ENCODE measurements at regions not wholly inside any gene's neighbourhood (a gene's known extent, or its start where the extent isn't known, plus 50 kb on each side); places are given as distances from the start of the nearest gene placed in this dataset.
A peak's percentile ranks its signal among the peaks of the same experiment; 100 is the strongest.

- peaks cover 19% of the 10 kb centered on the region for H3K27me3 Mint-ChIP-seq (ENCODE audit: insufficient read depth)
- DNase-seq: no peak
These were observed 267.8 kb downstream of the FOXD2 start for GRCh38 chr1:47705517-47706130.

GRCh38 chr1:47707503-47707902, 269.7 kb downstream of the FOXD2 start:
- H3K27ac Mint-ChIP-seq: no peak overlapping the region
- H3K4me3 Mint-ChIP-seq: no peak overlapping the region
- peaks cover 27% of the 10 kb centered on the region for H3K27me3 Mint-ChIP-seq (ENCODE audit: insufficient read depth)
- H3K4me1 Mint-ChIP-seq (ENCODE audit: low read depth): peaks cover 20% of the 10 kb centered on the region
- DNase-seq: no peak
- no peak for TF ChIP-seq CTCF (IDR thresholded peaks at IDR 0.05)
- no peaks in the 10 kb centered on the region for H3K9me3 Mint-ChIP-seq
- no peaks in the 10 kb centered on the region for H3K36me3 Mint-ChIP-seq (ENCODE audit: low read depth)

More at GRCh38 chr1:47705517-47706130, 267.8 kb downstream of the FOXD2 start:
- no peak for TF ChIP-seq CTCF (IDR thresholded peaks at IDR 0.05)
- Mint-ChIP-seq H3K4me3 (no peak overlapping the region), H3K36me3 (ENCODE audit: low read depth) (no peaks in the 10 kb centered on the region), H3K27ac (no peak overlapping the region), H3K9me3 (no peaks in the 10 kb centered on the region), H3K4me1 (ENCODE audit: low read depth) (peaks cover 20% of the 10 kb centered on the region)

GRCh38 chr1:47708019-47708535, 270.2 kb downstream of the FOXD2 start:
- no peak for TF ChIP-seq CTCF (IDR thresholded peaks at IDR 0.05)
- Mint-ChIP-seq H3K9me3 (no peaks in the 10 kb centered on the region), H3K4me3 (no peak overlapping the region), H3K36me3 (ENCODE audit: low read depth) (no peaks in the 10 kb centered on the region), H3K27me3 (ENCODE audit: insufficient read depth) (peaks cover 30% of the 10 kb centered on the region), H3K4me1 (ENCODE audit: low read depth) (peaks cover 19% of the 10 kb centered on the region), H3K27ac (no peak overlapping the region)
- DNase-seq: no peak

GRCh38 chr1:47708658-47709018, 270.8 kb downstream of the FOXD2 start:
- no peaks in the 10 kb centered on the region for H3K36me3 Mint-ChIP-seq (ENCODE audit: low read depth)
- H3K27me3 Mint-ChIP-seq (ENCODE audit: insufficient read depth): peaks cover 30% of the 10 kb centered on the region
- H3K4me3 Mint-ChIP-seq: no peak overlapping the region
- no peaks in the 10 kb centered on the region for H3K9me3 Mint-ChIP-seq
- DNase-seq: no peak
- H3K4me1 Mint-ChIP-seq (ENCODE audit: low read depth): peaks cover 13% of the 10 kb centered on the region
- no peak for TF ChIP-seq CTCF (IDR thresholded peaks at IDR 0.05)
- no peak overlapping the region for H3K27ac Mint-ChIP-seq

GRCh38 chr1:47709019-47709871, 271.4 kb downstream of the FOXD2 start:
- H3K9me3 Mint-ChIP-seq: no peaks in the 10 kb centered on the region
- H3K36me3 Mint-ChIP-seq (ENCODE audit: low read depth): no peaks in the 10 kb centered on the region
- 0 out of 2 replicates have a peak overlapping the region, but pooled peaks have one; percentile 30 for H3K4me3 Mint-ChIP-seq
- H3K27me3 Mint-ChIP-seq (ENCODE audit: insufficient read depth): peaks cover 30% of the 10 kb centered on the region
- peaks cover 7% of the 10 kb centered on the region for H3K4me1 Mint-ChIP-seq (ENCODE audit: low read depth)
- TF ChIP-seq CTCF (IDR thresholded peaks at IDR 0.05): peak; percentile 23; the same call in 1 of the 2 replicates
- no peak overlapping the region for H3K27ac Mint-ChIP-seq
- DNase-seq: no peak
